ENCODE measurements at regions not wholly inside any gene's neighbourhood (a gene's known extent, or its start where the extent isn't known, plus 50 kb on each side); places are given as distances from the start of the nearest gene placed in this dataset.

GRCh38 chr7:54672519-54672918 is 86.5 kb downstream of the SEC61G start:
- no peak for ATAC-seq (ENCODE audit: low read depth)
- CTCF ChIA-PET: interaction anchor here (0.8 kb wide), 1 partner anchor 421 kb away, joined by 3 read pairs; no protein-coding TSS in a partner anchor
- no CpG with 5 or more reads among the region's 4 CpGs for WGBS, 2 experiments (ENCODE audit: extremely low coverage in 2 of 2, insufficient read length in 1 of 2)

More at GRCh38 chr7:54672519-54672918, 86.5 kb downstream of the SEC61G start:
- Histone ChIP-seq H3K9ac (ENCODE audit: low read depth, low read length) (no peak overlapping the region), H2BK120ac (ENCODE audit: low read depth, low read length) (no peak overlapping the region), H4K20me1 (ENCODE audit: insufficient read depth, low read length) (no peaks in the 10 kb centered on the region), H4K91ac (ENCODE audit: insufficient read depth, low read depth, low read length) (no peak overlapping the region), H3K18ac (ENCODE audit: low read depth, low read length) (no peak overlapping the region), H2BK20ac (ENCODE audit: low read depth, low read length) (no peak overlapping the region), H2BK5ac (ENCODE audit: low read depth, low read length, poor library complexity, severe bottlenecking) (no peak overlapping the region), H2AK9ac (replicated peaks; ENCODE audit: low read depth, low read length, poor library complexity) (no peak overlapping the region), H3K4me3 (ENCODE audit: insufficient read depth, low read depth, low read length) (no peak overlapping the region), H3K36me3 (ENCODE audit: control insufficient read depth, insufficient read depth, low read length) (no peaks in the 10 kb centered on the region), H2BK15ac (ENCODE audit: low read depth, low read length) (no peak overlapping the region), H3K4ac (ENCODE audit: low read depth, low read length) (no peak overlapping the region), H3K4me1 (ENCODE audit: control insufficient read depth, insufficient read depth, low read length) (no peaks in the 10 kb centered on the region), H3K27me3 (ENCODE audit: control insufficient read depth, insufficient read depth, low read length) (no peaks in the 10 kb centered on the region), H3K27ac (ENCODE audit: insufficient read depth, low read length) (no peak overlapping the region), H3K79me1 (ENCODE audit: low read depth in 1 of 2, low read length in 2 of 2) (no peaks in the 10 kb centered on the region), H3K4me2 (ENCODE audit: low read depth, low read length) (no peak overlapping the region), H2AFZ (replicated peaks; ENCODE audit: low read length, poor library complexity) (no peak overlapping the region), H3K9me3 (ENCODE audit: control insufficient read depth, insufficient read depth, low read length) (no peaks in the 10 kb centered on the region), H3K23ac (ENCODE audit: low read depth, low read length) (no peak overlapping the region), H4K5ac (ENCODE audit: low read depth, low read length) (no peak overlapping the region), H3K56ac (ENCODE audit: extremely low read depth, insufficient read depth, low read length) (no peak overlapping the region), H3K9me1 (ENCODE audit: insufficient read depth, low read length) (no peaks in the 10 kb centered on the region), H4K8ac (ENCODE audit: low read depth in 2 of 2, low read length in 2 of 2) (no peak overlapping the region), H2AK5ac (ENCODE audit: low read depth, low read length) (no peak overlapping the region), H3K14ac (replicated peaks; ENCODE audit: low read depth, low read length) (no peak overlapping the region)
- dilution Hi-C loops (cut with HindIII; ENCODE audit: low sequenced_read_pairs, unreplicated experiment) (no loop called here), in situ Hi-C loops (cut with MboI; ENCODE audit: low sequenced_read_pairs) (no loop called here), intact Hi-C loops (cut with micrococcal nuclease) (no loop called here)
- no peak for DNase-seq
- POLR2A ChIA-PET (ENCODE audit: unreplicated experiment): no interaction called here
- TF ChIP-seq RAD21 (IDR thresholded peaks at IDR 0.05; ENCODE audit: low read length): no peak
- no peak for TF ChIP-seq NFE2L2 (IDR thresholded peaks at IDR 0.05; ENCODE audit: low read depth, low read length)
- TF ChIP-seq, protein P1, sequence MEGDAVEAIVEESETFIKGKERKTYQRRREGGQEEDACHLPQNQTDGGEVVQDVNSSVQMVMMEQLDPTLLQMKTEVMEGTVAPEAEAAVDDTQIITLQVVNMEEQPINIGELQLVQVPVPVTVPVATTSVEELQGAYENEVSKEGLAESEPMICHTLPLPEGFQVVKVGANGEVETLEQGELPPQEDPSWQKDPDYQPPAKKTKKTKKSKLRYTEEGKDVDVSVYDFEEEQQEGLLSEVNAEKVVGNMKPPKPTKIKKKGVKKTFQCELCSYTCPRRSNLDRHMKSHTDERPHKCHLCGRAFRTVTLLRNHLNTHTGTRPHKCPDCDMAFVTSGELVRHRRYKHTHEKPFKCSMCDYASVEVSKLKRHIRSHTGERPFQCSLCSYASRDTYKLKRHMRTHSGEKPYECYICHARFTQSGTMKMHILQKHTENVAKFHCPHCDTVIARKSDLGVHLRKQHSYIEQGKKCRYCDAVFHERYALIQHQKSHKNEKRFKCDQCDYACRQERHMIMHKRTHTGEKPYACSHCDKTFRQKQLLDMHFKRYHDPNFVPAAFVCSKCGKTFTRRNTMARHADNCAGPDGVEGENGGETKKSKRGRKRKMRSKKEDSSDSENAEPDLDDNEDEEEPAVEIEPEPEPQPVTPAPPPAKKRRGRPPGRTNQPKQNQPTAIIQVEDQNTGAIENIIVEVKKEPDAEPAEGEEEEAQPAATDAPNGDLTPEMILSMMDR (conservative IDR thresholded peaks at IDR 0.05; ENCODE audit: low read depth, low read length): no peak
- no peak for TF ChIP-seq RCOR1 (IDR thresholded peaks at IDR 0.05; ENCODE audit: insufficient replicate concordance, low read length)
- no peak for TF ChIP-seq SMC3 (IDR thresholded peaks at IDR 0.05; ENCODE audit: low read depth, low read length)
- no peak for TF ChIP-seq BHLHE40 (IDR thresholded peaks at IDR 0.05; ENCODE audit: low read depth, low read length)
- TF ChIP-seq RFX5 (IDR thresholded peaks at IDR 0.05; ENCODE audit: low read depth, low read length): no peak
- BruUV-seq (replicated peaks): no TSS peak
